H1 (cell line): ENCODE measurements at regions not wholly inside any gene's neighbourhood (a gene's known extent, or its start where the extent isn't known, plus 50 kb on each side); places are given as distances from the start of the nearest gene placed in this dataset.

Experiments
- BRCA1 ChIP-seq: IDR thresholded peaks from 2 replicates; pipeline ENCODE4 v1.6.1; 2012; ENCODE audit warnings: low read depth, low read length, improper control_type of control experiment
- CBX5 ChIP-seq: fragments of 300-800, 300-1000 bp; sonication (generic); IDR thresholded peaks from 2 replicates; pipeline ENCODE4 v1.7.1; 2016; ENCODE audit warnings: antibody characterized with exemption, low read length, low read depth
- CEBPB ChIP-seq: IDR thresholded peaks from 2 replicates; pipeline ENCODE4 v1.6.1; 2012; ENCODE audit warnings: low read depth, low read length
- EGR1 ChIP-seq: IDR thresholded peaks from 2 replicates; pipeline ENCODE4 v1.6.1; 2011; ENCODE audit warnings: low read depth, low read length, borderline replicate concordance
- FOSL1 ChIP-seq: IDR thresholded peaks from 2 replicates; pipeline ENCODE4 v1.6.1; 2011; ENCODE audit warnings: mild to moderate bottlenecking, low read depth, low read length, moderate library complexity; ENCODE audit not compliant: insufficient read depth
- NANOG ChIP-seq: IDR thresholded peaks from 2 replicates; pipeline ENCODE4 v1.6.1; 2011; ENCODE audit warnings: low read length, low read depth, mild to moderate bottlenecking, inconsistent platforms; ENCODE audit not compliant: insufficient read depth, poor library complexity, severe bottlenecking
- SAP30 ChIP-seq: fragments of 300-600 bp; sonication (generic); IDR thresholded peaks from 2 replicates; pipeline ENCODE4 v1.7.1; 2012; ENCODE audit warnings: low read length, moderate library complexity, mild to moderate bottlenecking, inconsistent platforms; ENCODE audit not compliant: insufficient read depth, insufficient replicate concordance
- TAF1 ChIP-seq: IDR thresholded peaks from 2 replicates; pipeline ENCODE4 v1.6.1; 2011; ENCODE audit warnings: mild to moderate bottlenecking, low read depth, low read length
- TF ChIP-seq, protein P1 (sequence below): fragments of 300-600 bp; sonication (generic); IDR thresholded peaks from 2 replicates; pipeline ENCODE4 v1.7.1; 2012; ENCODE audit warnings: low read length, moderate library complexity, mild to moderate bottlenecking, inconsistent platforms; ENCODE audit not compliant: insufficient replicate concordance
- TF ChIP-seq, protein P2 (sequence below), 3 experiments: IDR thresholded peaks; 1 replicate in 2 of 3; 2 replicates in 1 of 3; pipeline versions ENCODE4 v1.5.1 to v1.6.1; 2011; ENCODE audit warnings: low read length in 3 of 3, mild to moderate bottlenecking in 3 of 3, inconsistent platforms in 2 of 3, low read depth in 1 of 3, moderate library complexity in 1 of 3; ENCODE audit not compliant: insufficient read depth in 1 of 3; ENCODE audit errors: control extremely low read depth in 1 of 3

- TF ChIP-seq, protein P1, sequence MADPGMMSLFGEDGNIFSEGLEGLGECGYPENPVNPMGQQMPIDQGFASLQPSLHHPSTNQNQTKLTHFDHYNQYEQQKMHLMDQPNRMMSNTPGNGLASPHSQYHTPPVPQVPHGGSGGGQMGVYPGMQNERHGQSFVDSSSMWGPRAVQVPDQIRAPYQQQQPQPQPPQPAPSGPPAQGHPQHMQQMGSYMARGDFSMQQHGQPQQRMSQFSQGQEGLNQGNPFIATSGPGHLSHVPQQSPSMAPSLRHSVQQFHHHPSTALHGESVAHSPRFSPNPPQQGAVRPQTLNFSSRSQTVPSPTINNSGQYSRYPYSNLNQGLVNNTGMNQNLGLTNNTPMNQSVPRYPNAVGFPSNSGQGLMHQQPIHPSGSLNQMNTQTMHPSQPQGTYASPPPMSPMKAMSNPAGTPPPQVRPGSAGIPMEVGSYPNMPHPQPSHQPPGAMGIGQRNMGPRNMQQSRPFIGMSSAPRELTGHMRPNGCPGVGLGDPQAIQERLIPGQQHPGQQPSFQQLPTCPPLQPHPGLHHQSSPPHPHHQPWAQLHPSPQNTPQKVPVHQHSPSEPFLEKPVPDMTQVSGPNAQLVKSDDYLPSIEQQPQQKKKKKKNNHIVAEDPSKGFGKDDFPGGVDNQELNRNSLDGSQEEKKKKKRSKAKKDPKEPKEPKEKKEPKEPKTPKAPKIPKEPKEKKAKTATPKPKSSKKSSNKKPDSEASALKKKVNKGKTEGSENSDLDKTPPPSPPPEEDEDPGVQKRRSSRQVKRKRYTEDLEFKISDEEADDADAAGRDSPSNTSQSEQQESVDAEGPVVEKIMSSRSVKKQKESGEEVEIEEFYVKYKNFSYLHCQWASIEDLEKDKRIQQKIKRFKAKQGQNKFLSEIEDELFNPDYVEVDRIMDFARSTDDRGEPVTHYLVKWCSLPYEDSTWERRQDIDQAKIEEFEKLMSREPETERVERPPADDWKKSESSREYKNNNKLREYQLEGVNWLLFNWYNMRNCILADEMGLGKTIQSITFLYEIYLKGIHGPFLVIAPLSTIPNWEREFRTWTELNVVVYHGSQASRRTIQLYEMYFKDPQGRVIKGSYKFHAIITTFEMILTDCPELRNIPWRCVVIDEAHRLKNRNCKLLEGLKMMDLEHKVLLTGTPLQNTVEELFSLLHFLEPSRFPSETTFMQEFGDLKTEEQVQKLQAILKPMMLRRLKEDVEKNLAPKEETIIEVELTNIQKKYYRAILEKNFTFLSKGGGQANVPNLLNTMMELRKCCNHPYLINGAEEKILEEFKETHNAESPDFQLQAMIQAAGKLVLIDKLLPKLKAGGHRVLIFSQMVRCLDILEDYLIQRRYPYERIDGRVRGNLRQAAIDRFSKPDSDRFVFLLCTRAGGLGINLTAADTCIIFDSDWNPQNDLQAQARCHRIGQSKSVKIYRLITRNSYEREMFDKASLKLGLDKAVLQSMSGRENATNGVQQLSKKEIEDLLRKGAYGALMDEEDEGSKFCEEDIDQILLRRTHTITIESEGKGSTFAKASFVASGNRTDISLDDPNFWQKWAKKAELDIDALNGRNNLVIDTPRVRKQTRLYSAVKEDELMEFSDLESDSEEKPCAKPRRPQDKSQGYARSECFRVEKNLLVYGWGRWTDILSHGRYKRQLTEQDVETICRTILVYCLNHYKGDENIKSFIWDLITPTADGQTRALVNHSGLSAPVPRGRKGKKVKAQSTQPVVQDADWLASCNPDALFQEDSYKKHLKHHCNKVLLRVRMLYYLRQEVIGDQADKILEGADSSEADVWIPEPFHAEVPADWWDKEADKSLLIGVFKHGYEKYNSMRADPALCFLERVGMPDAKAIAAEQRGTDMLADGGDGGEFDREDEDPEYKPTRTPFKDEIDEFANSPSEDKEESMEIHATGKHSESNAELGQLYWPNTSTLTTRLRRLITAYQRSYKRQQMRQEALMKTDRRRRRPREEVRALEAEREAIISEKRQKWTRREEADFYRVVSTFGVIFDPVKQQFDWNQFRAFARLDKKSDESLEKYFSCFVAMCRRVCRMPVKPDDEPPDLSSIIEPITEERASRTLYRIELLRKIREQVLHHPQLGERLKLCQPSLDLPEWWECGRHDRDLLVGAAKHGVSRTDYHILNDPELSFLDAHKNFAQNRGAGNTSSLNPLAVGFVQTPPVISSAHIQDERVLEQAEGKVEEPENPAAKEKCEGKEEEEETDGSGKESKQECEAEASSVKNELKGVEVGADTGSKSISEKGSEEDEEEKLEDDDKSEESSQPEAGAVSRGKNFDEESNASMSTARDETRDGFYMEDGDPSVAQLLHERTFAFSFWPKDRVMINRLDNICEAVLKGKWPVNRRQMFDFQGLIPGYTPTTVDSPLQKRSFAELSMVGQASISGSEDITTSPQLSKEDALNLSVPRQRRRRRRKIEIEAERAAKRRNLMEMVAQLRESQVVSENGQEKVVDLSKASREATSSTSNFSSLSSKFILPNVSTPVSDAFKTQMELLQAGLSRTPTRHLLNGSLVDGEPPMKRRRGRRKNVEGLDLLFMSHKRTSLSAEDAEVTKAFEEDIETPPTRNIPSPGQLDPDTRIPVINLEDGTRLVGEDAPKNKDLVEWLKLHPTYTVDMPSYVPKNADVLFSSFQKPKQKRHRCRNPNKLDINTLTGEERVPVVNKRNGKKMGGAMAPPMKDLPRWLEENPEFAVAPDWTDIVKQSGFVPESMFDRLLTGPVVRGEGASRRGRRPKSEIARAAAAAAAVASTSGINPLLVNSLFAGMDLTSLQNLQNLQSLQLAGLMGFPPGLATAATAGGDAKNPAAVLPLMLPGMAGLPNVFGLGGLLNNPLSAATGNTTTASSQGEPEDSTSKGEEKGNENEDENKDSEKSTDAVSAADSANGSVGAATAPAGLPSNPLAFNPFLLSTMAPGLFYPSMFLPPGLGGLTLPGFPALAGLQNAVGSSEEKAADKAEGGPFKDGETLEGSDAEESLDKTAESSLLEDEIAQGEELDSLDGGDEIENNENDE = no peak
- TF ChIP-seq NANOG (no peak), CBX5 (no peak), BRCA1 (no peak), TAF1 (no peak), EGR1 (no peak), SAP30 (no peak), FOSL1 (no peak), CEBPB (no peak)
- TF ChIP-seq, protein P2, sequence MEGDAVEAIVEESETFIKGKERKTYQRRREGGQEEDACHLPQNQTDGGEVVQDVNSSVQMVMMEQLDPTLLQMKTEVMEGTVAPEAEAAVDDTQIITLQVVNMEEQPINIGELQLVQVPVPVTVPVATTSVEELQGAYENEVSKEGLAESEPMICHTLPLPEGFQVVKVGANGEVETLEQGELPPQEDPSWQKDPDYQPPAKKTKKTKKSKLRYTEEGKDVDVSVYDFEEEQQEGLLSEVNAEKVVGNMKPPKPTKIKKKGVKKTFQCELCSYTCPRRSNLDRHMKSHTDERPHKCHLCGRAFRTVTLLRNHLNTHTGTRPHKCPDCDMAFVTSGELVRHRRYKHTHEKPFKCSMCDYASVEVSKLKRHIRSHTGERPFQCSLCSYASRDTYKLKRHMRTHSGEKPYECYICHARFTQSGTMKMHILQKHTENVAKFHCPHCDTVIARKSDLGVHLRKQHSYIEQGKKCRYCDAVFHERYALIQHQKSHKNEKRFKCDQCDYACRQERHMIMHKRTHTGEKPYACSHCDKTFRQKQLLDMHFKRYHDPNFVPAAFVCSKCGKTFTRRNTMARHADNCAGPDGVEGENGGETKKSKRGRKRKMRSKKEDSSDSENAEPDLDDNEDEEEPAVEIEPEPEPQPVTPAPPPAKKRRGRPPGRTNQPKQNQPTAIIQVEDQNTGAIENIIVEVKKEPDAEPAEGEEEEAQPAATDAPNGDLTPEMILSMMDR (IDR thresholded peaks at IDR 0.05; ENCODE audit: control extremely low read depth in 1 of 3, insufficient read depth in 1 of 3, low read depth in 1 of 3, low read length in 3 of 3) = no peak
These were observed 94.1 kb upstream of the DUSP5 start (continued) for GRCh38 chr10:110403593-110403992.
